ENCODE measurements at regions not wholly inside any gene's neighbourhood (a gene's known extent, or its start where the extent isn't known, plus 50 kb on each side); places are given as distances from the start of the nearest gene placed in this dataset.

GRCh38 chr9:7932767-7933166, 133.2 kb upstream of the DMAC1 start (continued):
- TF ChIP-seq, protein P1, sequence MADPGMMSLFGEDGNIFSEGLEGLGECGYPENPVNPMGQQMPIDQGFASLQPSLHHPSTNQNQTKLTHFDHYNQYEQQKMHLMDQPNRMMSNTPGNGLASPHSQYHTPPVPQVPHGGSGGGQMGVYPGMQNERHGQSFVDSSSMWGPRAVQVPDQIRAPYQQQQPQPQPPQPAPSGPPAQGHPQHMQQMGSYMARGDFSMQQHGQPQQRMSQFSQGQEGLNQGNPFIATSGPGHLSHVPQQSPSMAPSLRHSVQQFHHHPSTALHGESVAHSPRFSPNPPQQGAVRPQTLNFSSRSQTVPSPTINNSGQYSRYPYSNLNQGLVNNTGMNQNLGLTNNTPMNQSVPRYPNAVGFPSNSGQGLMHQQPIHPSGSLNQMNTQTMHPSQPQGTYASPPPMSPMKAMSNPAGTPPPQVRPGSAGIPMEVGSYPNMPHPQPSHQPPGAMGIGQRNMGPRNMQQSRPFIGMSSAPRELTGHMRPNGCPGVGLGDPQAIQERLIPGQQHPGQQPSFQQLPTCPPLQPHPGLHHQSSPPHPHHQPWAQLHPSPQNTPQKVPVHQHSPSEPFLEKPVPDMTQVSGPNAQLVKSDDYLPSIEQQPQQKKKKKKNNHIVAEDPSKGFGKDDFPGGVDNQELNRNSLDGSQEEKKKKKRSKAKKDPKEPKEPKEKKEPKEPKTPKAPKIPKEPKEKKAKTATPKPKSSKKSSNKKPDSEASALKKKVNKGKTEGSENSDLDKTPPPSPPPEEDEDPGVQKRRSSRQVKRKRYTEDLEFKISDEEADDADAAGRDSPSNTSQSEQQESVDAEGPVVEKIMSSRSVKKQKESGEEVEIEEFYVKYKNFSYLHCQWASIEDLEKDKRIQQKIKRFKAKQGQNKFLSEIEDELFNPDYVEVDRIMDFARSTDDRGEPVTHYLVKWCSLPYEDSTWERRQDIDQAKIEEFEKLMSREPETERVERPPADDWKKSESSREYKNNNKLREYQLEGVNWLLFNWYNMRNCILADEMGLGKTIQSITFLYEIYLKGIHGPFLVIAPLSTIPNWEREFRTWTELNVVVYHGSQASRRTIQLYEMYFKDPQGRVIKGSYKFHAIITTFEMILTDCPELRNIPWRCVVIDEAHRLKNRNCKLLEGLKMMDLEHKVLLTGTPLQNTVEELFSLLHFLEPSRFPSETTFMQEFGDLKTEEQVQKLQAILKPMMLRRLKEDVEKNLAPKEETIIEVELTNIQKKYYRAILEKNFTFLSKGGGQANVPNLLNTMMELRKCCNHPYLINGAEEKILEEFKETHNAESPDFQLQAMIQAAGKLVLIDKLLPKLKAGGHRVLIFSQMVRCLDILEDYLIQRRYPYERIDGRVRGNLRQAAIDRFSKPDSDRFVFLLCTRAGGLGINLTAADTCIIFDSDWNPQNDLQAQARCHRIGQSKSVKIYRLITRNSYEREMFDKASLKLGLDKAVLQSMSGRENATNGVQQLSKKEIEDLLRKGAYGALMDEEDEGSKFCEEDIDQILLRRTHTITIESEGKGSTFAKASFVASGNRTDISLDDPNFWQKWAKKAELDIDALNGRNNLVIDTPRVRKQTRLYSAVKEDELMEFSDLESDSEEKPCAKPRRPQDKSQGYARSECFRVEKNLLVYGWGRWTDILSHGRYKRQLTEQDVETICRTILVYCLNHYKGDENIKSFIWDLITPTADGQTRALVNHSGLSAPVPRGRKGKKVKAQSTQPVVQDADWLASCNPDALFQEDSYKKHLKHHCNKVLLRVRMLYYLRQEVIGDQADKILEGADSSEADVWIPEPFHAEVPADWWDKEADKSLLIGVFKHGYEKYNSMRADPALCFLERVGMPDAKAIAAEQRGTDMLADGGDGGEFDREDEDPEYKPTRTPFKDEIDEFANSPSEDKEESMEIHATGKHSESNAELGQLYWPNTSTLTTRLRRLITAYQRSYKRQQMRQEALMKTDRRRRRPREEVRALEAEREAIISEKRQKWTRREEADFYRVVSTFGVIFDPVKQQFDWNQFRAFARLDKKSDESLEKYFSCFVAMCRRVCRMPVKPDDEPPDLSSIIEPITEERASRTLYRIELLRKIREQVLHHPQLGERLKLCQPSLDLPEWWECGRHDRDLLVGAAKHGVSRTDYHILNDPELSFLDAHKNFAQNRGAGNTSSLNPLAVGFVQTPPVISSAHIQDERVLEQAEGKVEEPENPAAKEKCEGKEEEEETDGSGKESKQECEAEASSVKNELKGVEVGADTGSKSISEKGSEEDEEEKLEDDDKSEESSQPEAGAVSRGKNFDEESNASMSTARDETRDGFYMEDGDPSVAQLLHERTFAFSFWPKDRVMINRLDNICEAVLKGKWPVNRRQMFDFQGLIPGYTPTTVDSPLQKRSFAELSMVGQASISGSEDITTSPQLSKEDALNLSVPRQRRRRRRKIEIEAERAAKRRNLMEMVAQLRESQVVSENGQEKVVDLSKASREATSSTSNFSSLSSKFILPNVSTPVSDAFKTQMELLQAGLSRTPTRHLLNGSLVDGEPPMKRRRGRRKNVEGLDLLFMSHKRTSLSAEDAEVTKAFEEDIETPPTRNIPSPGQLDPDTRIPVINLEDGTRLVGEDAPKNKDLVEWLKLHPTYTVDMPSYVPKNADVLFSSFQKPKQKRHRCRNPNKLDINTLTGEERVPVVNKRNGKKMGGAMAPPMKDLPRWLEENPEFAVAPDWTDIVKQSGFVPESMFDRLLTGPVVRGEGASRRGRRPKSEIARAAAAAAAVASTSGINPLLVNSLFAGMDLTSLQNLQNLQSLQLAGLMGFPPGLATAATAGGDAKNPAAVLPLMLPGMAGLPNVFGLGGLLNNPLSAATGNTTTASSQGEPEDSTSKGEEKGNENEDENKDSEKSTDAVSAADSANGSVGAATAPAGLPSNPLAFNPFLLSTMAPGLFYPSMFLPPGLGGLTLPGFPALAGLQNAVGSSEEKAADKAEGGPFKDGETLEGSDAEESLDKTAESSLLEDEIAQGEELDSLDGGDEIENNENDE (IDR thresholded peaks at IDR 0.05; ENCODE audit: insufficient replicate concordance, low read length), result no peak
- TF ChIP-seq GTF2F1 (IDR thresholded peaks at IDR 0.05; ENCODE audit: borderline replicate concordance, low read depth, low read length), result no peak
